ENCODE measurements at regions not wholly inside any gene's neighbourhood (a gene's known extent, or its start where the extent isn't known, plus 50 kb on each side); places are given as distances from the start of the nearest gene placed in this dataset.
"Not testable (repeated sequence)": the region's sequence is repeated elsewhere in the genome, so short reads cannot be mapped to it uniquely, and the experiment has no call there.

DNA sequence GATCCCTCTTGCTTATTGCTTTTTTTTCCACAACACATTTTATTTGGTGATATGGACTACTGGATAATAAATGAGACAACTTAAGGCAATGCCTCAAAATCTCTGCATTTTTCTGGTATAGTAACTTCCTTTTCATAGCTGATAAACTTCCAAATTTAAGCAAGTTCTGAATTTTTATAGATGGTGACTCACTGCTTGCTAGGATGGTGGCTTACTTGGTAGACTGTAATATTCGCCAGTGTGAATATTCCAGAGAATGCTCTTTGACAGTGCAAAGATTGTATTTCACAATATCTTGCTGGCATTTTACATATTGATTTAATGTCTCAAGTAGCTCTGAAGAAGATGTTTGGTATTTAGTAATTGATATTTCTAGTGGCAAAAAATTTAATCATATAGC is 472.4 kb downstream of the TFEC start:
- H3K79me2 ChIP-seq (ENCODE audit: low read length): no peaks in the 10 kb centered on the region

DNA sequence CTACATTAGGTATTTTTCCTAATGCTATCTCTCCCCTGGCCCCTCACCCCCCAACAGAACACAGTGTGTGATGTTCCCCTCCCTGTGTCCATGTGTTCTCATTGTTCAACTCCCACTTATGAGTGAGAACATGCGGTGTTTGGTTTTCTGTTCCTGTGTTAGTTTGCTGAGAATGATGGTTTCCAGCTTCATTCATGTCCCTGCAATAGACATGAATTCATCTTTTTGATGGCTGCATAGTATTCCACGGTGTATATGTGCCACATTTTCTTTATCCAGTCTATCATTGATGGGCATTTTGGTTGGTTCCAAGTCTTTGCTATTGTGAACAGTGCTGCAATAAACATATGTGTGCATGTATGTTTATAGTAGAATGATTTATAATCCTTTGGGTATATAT is 473.3 kb downstream of the TFEC start:
- not testable (repeated sequence) for H3K4me3 ChIP-seq (ENCODE audit: low read length); H2AFZ ChIP-seq (ENCODE audit: low read length); H3K27me3 ChIP-seq (replicated peaks; ENCODE audit: insufficient read depth, low read length); H3F3A ChIP-seq (ENCODE audit: insufficient read depth, low read length); H3K79me2 ChIP-seq (ENCODE audit: low read length); H3K9me2 ChIP-seq (replicated peaks; ENCODE audit: insufficient read depth, low read length); H3K9me3 ChIP-seq (replicated peaks; ENCODE audit: insufficient read depth, low read length); H3K4me1 ChIP-seq (ENCODE audit: low read length); H3K4me2 ChIP-seq (ENCODE audit: low read depth, low read length); H3K36me3 ChIP-seq (replicated peaks; ENCODE audit: insufficient read depth, low read length); H3K9ac ChIP-seq (ENCODE audit: low read length); DNase-seq; H4K20me1 ChIP-seq (ENCODE audit: insufficient read depth, low read length); H3K27ac ChIP-seq (ENCODE audit: low read length)

More for the DNA sequence above, 472.4 kb downstream of the TFEC start:
- no peak for DNase-seq
- Histone ChIP-seq H3K36me3 (replicated peaks; ENCODE audit: insufficient read depth, low read length) (no peaks in the 10 kb centered on the region), H3K27ac (ENCODE audit: low read length) (no peak overlapping the region), H4K20me1 (ENCODE audit: insufficient read depth, low read length) (no peaks in the 10 kb centered on the region), H3K4me3 (ENCODE audit: low read length) (no peak overlapping the region), H3K4me2 (ENCODE audit: low read depth, low read length) (no peak overlapping the region), H3F3A (ENCODE audit: insufficient read depth, low read length) (no peaks in the 10 kb centered on the region), H3K27me3 (replicated peaks; ENCODE audit: insufficient read depth, low read length) (no peaks in the 10 kb centered on the region), H2AFZ (ENCODE audit: low read length) (no peak overlapping the region), H3K9ac (ENCODE audit: low read length) (no peak overlapping the region), H3K9me2 (replicated peaks; ENCODE audit: insufficient read depth, low read length) (no peaks in the 10 kb centered on the region), H3K4me1 (ENCODE audit: low read length) (no peaks in the 10 kb centered on the region), H3K9me3 (replicated peaks; ENCODE audit: insufficient read depth, low read length) (no peaks in the 10 kb centered on the region)
- TF ChIP-seq, protein P1, sequence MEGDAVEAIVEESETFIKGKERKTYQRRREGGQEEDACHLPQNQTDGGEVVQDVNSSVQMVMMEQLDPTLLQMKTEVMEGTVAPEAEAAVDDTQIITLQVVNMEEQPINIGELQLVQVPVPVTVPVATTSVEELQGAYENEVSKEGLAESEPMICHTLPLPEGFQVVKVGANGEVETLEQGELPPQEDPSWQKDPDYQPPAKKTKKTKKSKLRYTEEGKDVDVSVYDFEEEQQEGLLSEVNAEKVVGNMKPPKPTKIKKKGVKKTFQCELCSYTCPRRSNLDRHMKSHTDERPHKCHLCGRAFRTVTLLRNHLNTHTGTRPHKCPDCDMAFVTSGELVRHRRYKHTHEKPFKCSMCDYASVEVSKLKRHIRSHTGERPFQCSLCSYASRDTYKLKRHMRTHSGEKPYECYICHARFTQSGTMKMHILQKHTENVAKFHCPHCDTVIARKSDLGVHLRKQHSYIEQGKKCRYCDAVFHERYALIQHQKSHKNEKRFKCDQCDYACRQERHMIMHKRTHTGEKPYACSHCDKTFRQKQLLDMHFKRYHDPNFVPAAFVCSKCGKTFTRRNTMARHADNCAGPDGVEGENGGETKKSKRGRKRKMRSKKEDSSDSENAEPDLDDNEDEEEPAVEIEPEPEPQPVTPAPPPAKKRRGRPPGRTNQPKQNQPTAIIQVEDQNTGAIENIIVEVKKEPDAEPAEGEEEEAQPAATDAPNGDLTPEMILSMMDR (IDR thresholded peaks at IDR 0.05; ENCODE audit: low read length): no peak
- TF ChIP-seq EZH2phosphoT487 (IDR thresholded peaks at IDR 0.05; ENCODE audit: low read length) (no peak), EZH2 (optimal IDR thresholded peaks at IDR 0.05; ENCODE audit: low read depth, low read length) (no peak)

DNA sequence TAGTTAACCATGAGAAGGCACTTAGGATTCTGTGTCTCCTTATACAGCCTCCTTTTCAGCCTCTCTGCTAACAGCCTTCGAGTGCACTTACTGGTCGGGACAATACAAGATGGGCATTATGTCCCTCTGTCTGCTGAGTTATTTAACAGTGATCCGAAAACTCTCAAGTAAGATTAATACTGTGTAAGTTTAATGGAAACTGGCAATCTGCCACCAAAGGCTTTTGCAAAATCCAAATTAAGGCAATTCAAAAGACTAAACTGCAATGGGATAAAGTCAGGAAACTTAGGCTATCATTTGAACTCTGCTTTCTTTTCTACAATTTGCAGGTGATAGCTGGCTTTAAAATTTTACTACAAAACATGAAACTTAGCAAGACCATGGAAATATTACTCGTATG is 477.8 kb downstream of the TFEC start:
- no peaks in the 10 kb centered on the region for H4K20me1 ChIP-seq (ENCODE audit: insufficient read depth, low read length)

DNA sequence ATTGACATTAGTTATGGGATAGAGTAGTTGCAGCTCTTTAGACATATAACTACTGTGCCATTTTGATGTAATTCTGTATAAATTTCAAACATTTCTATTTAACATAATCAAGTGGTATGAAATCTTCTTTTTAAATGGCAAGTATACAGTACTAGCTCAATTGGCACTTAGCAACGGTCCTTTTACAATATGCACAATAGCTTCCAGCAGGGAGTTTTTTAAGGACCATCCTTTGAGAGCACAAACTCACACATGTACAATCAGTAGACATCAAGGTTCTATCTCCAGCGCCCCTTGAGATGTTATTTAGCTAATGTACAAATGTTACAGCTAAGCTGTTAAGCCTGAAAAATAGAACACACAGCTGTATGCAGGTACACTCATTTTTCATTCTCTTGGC is 480.7 kb downstream of the TFEC start:
- H3K27me3 ChIP-seq (replicated peaks; ENCODE audit: insufficient read depth, low read length): no peaks in the 10 kb centered on the region
- H2AFZ ChIP-seq (ENCODE audit: low read length): no peak overlapping the region
- no peaks in the 10 kb centered on the region for H3K36me3 ChIP-seq (replicated peaks; ENCODE audit: insufficient read depth, low read length)
- no peaks in the 10 kb centered on the region for H3K79me2 ChIP-seq (ENCODE audit: low read length)
- no peak overlapping the region for H3K4me3 ChIP-seq (ENCODE audit: low read length)
- H3K4me1 ChIP-seq (ENCODE audit: low read length): no peaks in the 10 kb centered on the region
- DNase-seq: no peak
- H3K9ac ChIP-seq (ENCODE audit: low read length): no peak overlapping the region
- no peak for TF ChIP-seq EZH2 (optimal IDR thresholded peaks at IDR 0.05; ENCODE audit: low read depth, low read length)
- TF ChIP-seq EZH2phosphoT487 (IDR thresholded peaks at IDR 0.05; ENCODE audit: low read length): no peak
- TF ChIP-seq, protein P1 (IDR thresholded peaks at IDR 0.05; ENCODE audit: low read length): no peak
- H3F3A ChIP-seq (ENCODE audit: insufficient read depth, low read length): no peaks in the 10 kb centered on the region
- no peaks in the 10 kb centered on the region for H4K20me1 ChIP-seq (ENCODE audit: insufficient read depth, low read length)
- H3K9me3 ChIP-seq (replicated peaks; ENCODE audit: insufficient read depth, low read length): no peaks in the 10 kb centered on the region
- no peaks in the 10 kb centered on the region for H3K9me2 ChIP-seq (replicated peaks; ENCODE audit: insufficient read depth, low read length)
- H3K4me2 ChIP-seq (ENCODE audit: low read depth, low read length): no peak overlapping the region
- H3K27ac ChIP-seq (ENCODE audit: low read length): no peak overlapping the region

More for the DNA sequence above, 477.8 kb downstream of the TFEC start:
- Histone ChIP-seq H3K9ac (ENCODE audit: low read length) (no peak overlapping the region), H3K4me1 (ENCODE audit: low read length) (no peaks in the 10 kb centered on the region), H2AFZ (ENCODE audit: low read length) (no peak overlapping the region), H3F3A (ENCODE audit: insufficient read depth, low read length) (no peaks in the 10 kb centered on the region), H3K27ac (ENCODE audit: low read length) (no peak overlapping the region), H3K79me2 (ENCODE audit: low read length) (no peaks in the 10 kb centered on the region), H3K9me3 (replicated peaks; ENCODE audit: insufficient read depth, low read length) (no peaks in the 10 kb centered on the region), H3K27me3 (replicated peaks; ENCODE audit: insufficient read depth, low read length) (no peaks in the 10 kb centered on the region), H3K4me2 (ENCODE audit: low read depth, low read length) (no peak overlapping the region), H3K9me2 (replicated peaks; ENCODE audit: insufficient read depth, low read length) (no peaks in the 10 kb centered on the region), H3K4me3 (ENCODE audit: low read length) (no peak overlapping the region), H3K36me3 (replicated peaks; ENCODE audit: insufficient read depth, low read length) (no peaks in the 10 kb centered on the region)
- TF ChIP-seq EZH2 (optimal IDR thresholded peaks at IDR 0.05; ENCODE audit: low read depth, low read length) (no peak), EZH2phosphoT487 (IDR thresholded peaks at IDR 0.05; ENCODE audit: low read length) (no peak)
- TF ChIP-seq, protein P1 (IDR thresholded peaks at IDR 0.05; ENCODE audit: low read length): no peak
- DNase-seq: no peak
